PC-9 (cell line): ENCODE measurements at regions not wholly inside any gene's neighbourhood (a gene's known extent, or its start where the extent isn't known, plus 50 kb on each side); places are given as distances from the start of the nearest gene placed in this dataset.

Experiments
- BruUV-seq: library from RNA; stranded (reverse); fragments of 400-500 nt; replicated peaks from 2 replicates; lab custom pipeline; 2021; lab: Mats Ljungman, UMichigan
- CTCF ChIA-PET: fragments of 300-600 bp; sonication (Branson Sonifier 250); formaldehyde crosslinking; loops from one replicate; lab custom pipeline; 2022; ENCODE audit warnings: antibody characterized with exemption; lab: Charles Lee
- POLR2A ChIA-PET: fragments of 300-600 bp; sonication (Branson Sonifier 250); formaldehyde crosslinking; loops from one replicate; lab custom pipeline; 2022; ENCODE audit warnings: antibody characterized with exemption; ENCODE audit not compliant: unreplicated experiment; lab: Charles Lee
- DNase-seq, 2 experiments: peaks; one replicate each; pipeline versions ENCODE4 v3.0.0 to v3.0.0-alpha.2; 2015 to 2022; ENCODE audit warnings: mixed read lengths in 1 of 2
- H2AFZ ChIP-seq: fragments of 200-600 bp; sonication (generic); 2 replicates; pipeline ENCODE4 v1.8.1; 2017; ENCODE audit warnings: antibody characterized with exemption
- H3F3A ChIP-seq: fragments of 200-600 bp; sonication (generic); 2 replicates; pipeline ENCODE4 v1.8.1; 2017; ENCODE audit warnings: antibody characterized with exemption, mild to moderate bottlenecking, low read depth; ENCODE audit not compliant: insufficient read depth
- H3K27ac ChIP-seq: fragments of 200-600 bp; sonication (generic); 2 replicates; pipeline ENCODE4 v1.6.1; 2016; ENCODE audit warnings: mixed run types
- H3K27me3 ChIP-seq: fragments of 200-600 bp; sonication (generic); 2 replicates; pipeline ENCODE4 v1.6.1; 2016; ENCODE audit warnings: low read depth, mixed run types; ENCODE audit not compliant: insufficient read depth
- H3K36me3 ChIP-seq: fragments of 200-600 bp; sonication (generic); 2 replicates; pipeline ENCODE4 v1.6.1; 2016; ENCODE audit warnings: low read depth, mixed run types
- H3K4me1 ChIP-seq: fragments of 200-600 bp; sonication (generic); replicated peaks from 2 replicates; pipeline ENCODE4 v1.6.1; 2016; ENCODE audit warnings: mixed run types; ENCODE audit not compliant: insufficient read depth
- H3K4me2 ChIP-seq: fragments of 200-600 bp; sonication (generic); 2 replicates; pipeline ENCODE4 v1.6.1; 2017; ENCODE audit warnings: mixed run types
- H3K4me3 ChIP-seq: fragments of 200-600 bp; sonication (generic); 2 replicates; pipeline ENCODE4 v1.6.1; 2016; ENCODE audit warnings: mixed run types
- H3K79me2 ChIP-seq: fragments of 200-600 bp; sonication (generic); 2 replicates; pipeline ENCODE4 v1.6.1; 2017; ENCODE audit warnings: low read depth, mixed run types
- H3K9me2 ChIP-seq: fragments of 200-600 bp; sonication (generic); 2 replicates; pipeline ENCODE4 v1.8.1; 2017; ENCODE audit warnings: mild to moderate bottlenecking; ENCODE audit not compliant: insufficient read depth
- H3K9me3 ChIP-seq: fragments of 200-600 bp; sonication (generic); 2 replicates; pipeline ENCODE4 v1.8.1; 2016; ENCODE audit warnings: low read depth; ENCODE audit not compliant: insufficient read depth
- H4K20me1 ChIP-seq: fragments of 200-600 bp; sonication (generic); 2 replicates; pipeline ENCODE4 v1.8.1; 2017; ENCODE audit not compliant: insufficient read depth
- CTCF ChIP-seq: fragments of 200-600 bp; sonication (generic); conservative IDR thresholded peaks from 2 replicates; pipeline ENCODE4 v1.6.1; 2017; ENCODE audit warnings: mixed run types, antibody characterized with exemption, mild to moderate bottlenecking, moderate library complexity
- EZH2 ChIP-seq: fragments of 200-600 bp; sonication (generic); IDR thresholded peaks from 2 replicates; pipeline ENCODE4 v1.8.0; 2017; ENCODE audit warnings: antibody characterized with exemption, low read depth
- intact Hi-C: fragments of 100-400 bp; cut with micrococcal nuclease; formaldehyde crosslinking; loops from one replicate; pipeline ENCODE4 v1.10.0; 2022; ENCODE audit not compliant: unreplicated experiment

- intact Hi-C loops, result no loop called here
- CTCF ChIA-PET, result no interaction called here
- H3K27ac ChIP-seq, result no peak overlapping the region
Measured at GRCh38 chr3:20648921-20649381, 462.9 kb upstream of the SGO1 start.

GRCh38 chr3:20648294-20648693 is 462.3 kb upstream of the SGO1 start:
- Histone ChIP-seq H3K4me2 (no peak overlapping the region), H3K27ac (no peak overlapping the region), H2AFZ (no peak overlapping the region), H3K4me1 (no peaks in the 10 kb centered on the region), H3K27me3 (no peaks in the 10 kb centered on the region), H3K9me2 (no peaks in the 10 kb centered on the region; the same call in 1 of the 2 replicates), H4K20me1 (no peaks in the 10 kb centered on the region), H3F3A (no peaks in the 10 kb centered on the region), H3K9me3 (no peaks in the 10 kb centered on the region), H3K36me3 (no peaks in the 10 kb centered on the region), H3K4me3 (no peak overlapping the region), H3K79me2 (no peaks in the 10 kb centered on the region)
- POLR2A ChIA-PET, result no interaction called here
- TF ChIP-seq CTCF, result no peak
- CTCF ChIA-PET, result no interaction called here
- no peak for DNase-seq
- intact Hi-C loops, result no loop called here
- BruUV-seq, result no TSS peak

More at GRCh38 chr3:20648921-20649381, 462.9 kb upstream of the SGO1 start:
- Histone ChIP-seq H2AFZ (no peak overlapping the region), H4K20me1 (no peaks in the 10 kb centered on the region), H3K27me3 (no peaks in the 10 kb centered on the region), H3F3A (no peaks in the 10 kb centered on the region), H3K4me1 (no peaks in the 10 kb centered on the region), H3K9me3 (no peaks in the 10 kb centered on the region), H3K36me3 (no peaks in the 10 kb centered on the region), H3K79me2 (no peaks in the 10 kb centered on the region), H3K4me2 (no peak overlapping the region), H3K4me3 (no peak overlapping the region), H3K9me2 (no peaks in the 10 kb centered on the region; the same call in 1 of the 2 replicates)
- no TSS peak for BruUV-seq
- TF ChIP-seq CTCF (no peak), EZH2 (no peak)
- POLR2A ChIA-PET, result no interaction called here
- no peak for DNase-seq

- Histone ChIP-seq H4K20me1 (no peaks in the 10 kb centered on the region), H3K79me2 (no peaks in the 10 kb centered on the region), H3F3A (no peaks in the 10 kb centered on the region), H3K27ac (no peak overlapping the region), H3K4me1 (no peaks in the 10 kb centered on the region), H3K9me2 (no peaks in the 10 kb centered on the region; the same call in 1 of the 2 replicates), H2AFZ (no peak overlapping the region), H3K9me3 (no peaks in the 10 kb centered on the region), H3K4me3 (no peak overlapping the region), H3K4me2 (no peak overlapping the region), H3K36me3 (no peaks in the 10 kb centered on the region), H3K27me3 (no peaks in the 10 kb centered on the region)
- TF ChIP-seq EZH2 (no peak), CTCF (no peak)
- ChIA-PET POLR2A (no interaction called here), CTCF (no interaction called here)
- DNase-seq, result no peak
- intact Hi-C loops, result no loop called here
- BruUV-seq, result no TSS peak
Measured at GRCh38 chr3:20646425-20646824, 460.4 kb upstream of the SGO1 start.
